Right atrium auricular region (tissue), 2 donors: ENCODE measurements at regions not wholly inside any gene's neighbourhood (a gene's known extent, or its start where the extent isn't known, plus 50 kb on each side); places are given as distances from the start of the nearest gene placed in this dataset.

Source experiments
- DNase-seq: peaks from one replicate; pipeline ENCODE4 v3.0.0-alpha.2; 2019; ENCODE audit warnings: low spot score
- H3K27ac ChIP-seq, 2 donors: fragments of 200-600 bp; sonication (generic); 1 replicate in 1 of 2; 2 replicates in 1 of 2; pipeline ENCODE4 v1.5.1; 2016 to 2019
- H3K27me3 ChIP-seq, 2 donors: fragments of 200-600 bp; sonication (generic); one replicate each; pipeline versions ENCODE4 v1.5.1 to v1.6.0; 2017 to 2019
- H3K36me3 ChIP-seq: fragments of 200-600 bp; sonication (generic); one replicate; pipeline ENCODE4 v1.5.1; 2016
- H3K4me1 ChIP-seq, 2 donors: fragments of 200-600 bp; sonication (generic); one replicate each; pipeline versions ENCODE4 v1.5.1 to v1.6.0; 2017 to 2019
- H3K4me3 ChIP-seq, 2 donors: fragments of 200-600 bp; sonication (generic); 1 replicate in 1 of 2; 2 replicates in 1 of 2; pipeline ENCODE4 v1.5.1; 2017 to 2019; ENCODE audit warnings: mild to moderate bottlenecking in 1 of 2, moderate library complexity in 1 of 2
- H3K9me3 ChIP-seq, 2 donors: fragments of 200-600 bp; sonication (generic); one replicate each; pipeline ENCODE4 v1.5.1; 2019
- CTCF ChIP-seq, 2 donors: fragments of 200-600 bp; sonication (generic); IDR thresholded peaks; one replicate each; pipeline ENCODE4 v1.5.1; 2019; ENCODE audit warnings: antibody characterized with exemption in 2 of 2

- no peak overlapping the region for H3K27ac ChIP-seq
- no peaks in the 10 kb centered on the region for H3K9me3 ChIP-seq
- H3K4me1 ChIP-seq, result no peaks in the 10 kb centered on the region
- H3K36me3 ChIP-seq, result no peaks in the 10 kb centered on the region
- no peak for DNase-seq
- H3K27me3 ChIP-seq, result no peaks in the 10 kb centered on the region
- no peak overlapping the region for H3K4me3 ChIP-seq
- no peak for TF ChIP-seq CTCF (IDR thresholded peaks at IDR 0.05)
Observed at GRCh38 chr16:63457869-63458268, 1421.6 kb upstream of the CDH8 start.

GRCh38 chr16:63453261-63453660 lies 1417.0 kb upstream of the CDH8 start:
- no peak for DNase-seq
- no peaks in the 10 kb centered on the region for H3K27me3 ChIP-seq
- H3K9me3 ChIP-seq, result no peaks in the 10 kb centered on the region
- H3K27ac ChIP-seq, result no peak overlapping the region
- TF ChIP-seq CTCF (IDR thresholded peaks at IDR 0.05), result no peak
- H3K4me1 ChIP-seq, result no peaks in the 10 kb centered on the region
- no peak overlapping the region for H3K4me3 ChIP-seq
- no peaks in the 10 kb centered on the region for H3K36me3 ChIP-seq

GRCh38 chr16:63447121-63447520 lies 1410.9 kb upstream of the CDH8 start:
- Histone ChIP-seq H3K27ac (no peak overlapping the region), H3K27me3 (no peaks in the 10 kb centered on the region), H3K9me3 (no peaks in the 10 kb centered on the region), H3K4me3 (no peak overlapping the region), H3K36me3 (no peaks in the 10 kb centered on the region), H3K4me1 (no peaks in the 10 kb centered on the region)
- no peak for DNase-seq
- no peak for TF ChIP-seq CTCF (IDR thresholded peaks at IDR 0.05)

GRCh38 chr16:63442246-63442645 lies 1406.0 kb upstream of the CDH8 start:
- H3K27me3 ChIP-seq, result no peaks in the 10 kb centered on the region
- H3K4me3 ChIP-seq, result no peak overlapping the region
- no peak for DNase-seq
- no peak for TF ChIP-seq CTCF (IDR thresholded peaks at IDR 0.05)
- H3K9me3 ChIP-seq, result no peaks in the 10 kb centered on the region
- no peaks in the 10 kb centered on the region for H3K4me1 ChIP-seq
- no peaks in the 10 kb centered on the region for H3K36me3 ChIP-seq
- no peak overlapping the region for H3K27ac ChIP-seq

- DNase-seq, result no peak
- no peak overlapping the region for H3K4me3 ChIP-seq
- H3K9me3 ChIP-seq, result no peaks in the 10 kb centered on the region
- no peaks in the 10 kb centered on the region for H3K36me3 ChIP-seq
- no peaks in the 10 kb centered on the region for H3K27me3 ChIP-seq
- TF ChIP-seq CTCF (IDR thresholded peaks at IDR 0.05), result no peak
- H3K4me1 ChIP-seq, result no peaks in the 10 kb centered on the region
- H3K27ac ChIP-seq, result no peak overlapping the region
Observed at GRCh38 chr16:63426275-63426870, 1390.1 kb upstream of the CDH8 start.

- H3K4me3 ChIP-seq, result no peak overlapping the region
- DNase-seq, result no peak
- no peaks in the 10 kb centered on the region for H3K27me3 ChIP-seq
- H3K9me3 ChIP-seq, result no peaks in the 10 kb centered on the region
- no peak for TF ChIP-seq CTCF (IDR thresholded peaks at IDR 0.05)
- no peaks in the 10 kb centered on the region for H3K4me1 ChIP-seq
- no peak overlapping the region for H3K27ac ChIP-seq
- H3K36me3 ChIP-seq, result no peaks in the 10 kb centered on the region
Observed at GRCh38 chr16:63422715-63423114, 1386.5 kb upstream of the CDH8 start.
